ENCODE measurements at regions not wholly inside any gene's neighbourhood (a gene's known extent, or its start where the extent isn't known, plus 50 kb on each side); places are given as distances from the start of the nearest gene placed in this dataset.

DNA sequence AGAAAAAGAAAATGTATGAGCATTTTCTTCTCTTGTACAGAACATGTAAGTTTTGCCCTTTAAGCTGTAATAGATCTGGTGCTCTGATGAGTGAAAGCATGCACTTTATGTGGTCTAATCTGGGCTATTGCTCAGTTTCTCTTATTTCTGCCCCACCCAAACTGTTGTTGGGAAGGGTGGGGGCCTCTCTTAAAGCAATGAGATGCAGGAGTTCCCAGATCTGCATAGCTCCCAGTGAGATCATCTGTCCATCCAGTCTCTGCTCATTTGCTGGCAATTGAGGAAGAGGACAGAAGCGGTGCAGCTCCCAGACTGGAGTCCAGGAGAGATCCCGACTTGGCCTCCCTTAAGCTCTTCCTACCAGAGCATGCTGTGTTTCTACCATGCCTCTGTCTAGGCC lies 114.9 kb upstream of the SORCS3 start:
- peaks cover 6% of the 10 kb centered on the region for H3K27me3 ChIP-seq (ENCODE audit: control insufficient read depth, insufficient read depth, low read length)
- TF ChIP-seq, protein P1, sequence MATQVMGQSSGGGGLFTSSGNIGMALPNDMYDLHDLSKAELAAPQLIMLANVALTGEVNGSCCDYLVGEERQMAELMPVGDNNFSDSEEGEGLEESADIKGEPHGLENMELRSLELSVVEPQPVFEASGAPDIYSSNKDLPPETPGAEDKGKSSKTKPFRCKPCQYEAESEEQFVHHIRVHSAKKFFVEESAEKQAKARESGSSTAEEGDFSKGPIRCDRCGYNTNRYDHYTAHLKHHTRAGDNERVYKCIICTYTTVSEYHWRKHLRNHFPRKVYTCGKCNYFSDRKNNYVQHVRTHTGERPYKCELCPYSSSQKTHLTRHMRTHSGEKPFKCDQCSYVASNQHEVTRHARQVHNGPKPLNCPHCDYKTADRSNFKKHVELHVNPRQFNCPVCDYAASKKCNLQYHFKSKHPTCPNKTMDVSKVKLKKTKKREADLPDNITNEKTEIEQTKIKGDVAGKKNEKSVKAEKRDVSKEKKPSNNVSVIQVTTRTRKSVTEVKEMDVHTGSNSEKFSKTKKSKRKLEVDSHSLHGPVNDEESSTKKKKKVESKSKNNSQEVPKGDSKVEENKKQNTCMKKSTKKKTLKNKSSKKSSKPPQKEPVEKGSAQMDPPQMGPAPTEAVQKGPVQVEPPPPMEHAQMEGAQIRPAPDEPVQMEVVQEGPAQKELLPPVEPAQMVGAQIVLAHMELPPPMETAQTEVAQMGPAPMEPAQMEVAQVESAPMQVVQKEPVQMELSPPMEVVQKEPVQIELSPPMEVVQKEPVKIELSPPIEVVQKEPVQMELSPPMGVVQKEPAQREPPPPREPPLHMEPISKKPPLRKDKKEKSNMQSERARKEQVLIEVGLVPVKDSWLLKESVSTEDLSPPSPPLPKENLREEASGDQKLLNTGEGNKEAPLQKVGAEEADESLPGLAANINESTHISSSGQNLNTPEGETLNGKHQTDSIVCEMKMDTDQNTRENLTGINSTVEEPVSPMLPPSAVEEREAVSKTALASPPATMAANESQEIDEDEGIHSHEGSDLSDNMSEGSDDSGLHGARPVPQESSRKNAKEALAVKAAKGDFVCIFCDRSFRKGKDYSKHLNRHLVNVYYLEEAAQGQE (IDR thresholded peaks at IDR 0.05; ENCODE audit: insufficient read depth in 1 of 2, low read depth in 2 of 2, low read length in 1 of 2) = no peak
- TF ChIP-seq TCF7L2 (IDR thresholded peaks at IDR 0.05; ENCODE audit: low read depth, low read length) = no peak
- no peak for TF ChIP-seq SIN3A (IDR thresholded peaks at IDR 0.05; ENCODE audit: borderline replicate concordance, insufficient read depth, low read depth, low read length)
- no peak for TF ChIP-seq POLR2AphosphoS5 (IDR thresholded peaks at IDR 0.05; ENCODE audit: low read depth, low read length)
- TF ChIP-seq, protein P2, sequence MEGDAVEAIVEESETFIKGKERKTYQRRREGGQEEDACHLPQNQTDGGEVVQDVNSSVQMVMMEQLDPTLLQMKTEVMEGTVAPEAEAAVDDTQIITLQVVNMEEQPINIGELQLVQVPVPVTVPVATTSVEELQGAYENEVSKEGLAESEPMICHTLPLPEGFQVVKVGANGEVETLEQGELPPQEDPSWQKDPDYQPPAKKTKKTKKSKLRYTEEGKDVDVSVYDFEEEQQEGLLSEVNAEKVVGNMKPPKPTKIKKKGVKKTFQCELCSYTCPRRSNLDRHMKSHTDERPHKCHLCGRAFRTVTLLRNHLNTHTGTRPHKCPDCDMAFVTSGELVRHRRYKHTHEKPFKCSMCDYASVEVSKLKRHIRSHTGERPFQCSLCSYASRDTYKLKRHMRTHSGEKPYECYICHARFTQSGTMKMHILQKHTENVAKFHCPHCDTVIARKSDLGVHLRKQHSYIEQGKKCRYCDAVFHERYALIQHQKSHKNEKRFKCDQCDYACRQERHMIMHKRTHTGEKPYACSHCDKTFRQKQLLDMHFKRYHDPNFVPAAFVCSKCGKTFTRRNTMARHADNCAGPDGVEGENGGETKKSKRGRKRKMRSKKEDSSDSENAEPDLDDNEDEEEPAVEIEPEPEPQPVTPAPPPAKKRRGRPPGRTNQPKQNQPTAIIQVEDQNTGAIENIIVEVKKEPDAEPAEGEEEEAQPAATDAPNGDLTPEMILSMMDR (IDR thresholded peaks at IDR 0.05) = no peak
- no peaks in the 10 kb centered on the region for H3K4me1 ChIP-seq (ENCODE audit: control insufficient read depth, insufficient read depth, low read length)
- intact Hi-C loops (cut with micrococcal nuclease; ENCODE audit: unreplicated experiment) (no loop called here), in situ Hi-C loops (cut with HindIII; ENCODE audit: low pct_unique_long_range_greater_than_20kb, low sequenced_read_pairs) (no loop called here)
- no peaks in the 10 kb centered on the region for H3K9me3 ChIP-seq (ENCODE audit: control insufficient read depth, insufficient read depth, low read depth, low read length)
- POLR2A ChIA-PET = no interaction called here
- no peak for DNase-seq (ENCODE audit: low read depth, low spot score)
- H3K36me3 ChIP-seq (ENCODE audit: control insufficient read depth, insufficient read depth, low read length) = no peaks in the 10 kb centered on the region
- H3K4me3 ChIP-seq (ENCODE audit: low read depth in 2 of 2, low read length in 2 of 2) = no peak overlapping the region
- CTCF ChIA-PET = no interaction called here
- ATAC-seq = no peak
- no TSS peak for BruUV-seq (replicated peaks)
- no peak overlapping the region for H3K27ac ChIP-seq (ENCODE audit: low read length)

DNA sequence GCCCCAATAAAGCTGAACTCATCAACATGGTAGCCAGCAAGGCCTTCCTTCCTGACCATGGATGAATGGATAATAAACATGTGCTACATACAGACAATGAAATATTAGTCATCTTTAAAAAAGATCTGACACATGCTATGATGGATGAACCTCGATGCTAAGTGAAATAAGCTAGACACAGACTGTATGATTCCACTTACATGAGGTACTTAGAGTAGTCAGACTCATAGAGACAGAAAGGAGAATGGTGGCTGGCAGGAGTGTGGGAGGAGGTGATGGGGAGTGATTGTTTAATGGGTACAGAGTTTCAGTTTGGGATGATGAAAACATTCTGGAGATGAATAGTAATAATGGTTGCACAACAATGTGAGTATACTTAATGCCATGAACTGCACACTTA lies 114.1 kb upstream of the SORCS3 start:
- CTCF ChIA-PET = no interaction called here
- Histone ChIP-seq H3K4me3 (ENCODE audit: low read depth in 2 of 2, low read length in 2 of 2) (no peak overlapping the region), H3K9me3 (ENCODE audit: control insufficient read depth, insufficient read depth, low read depth, low read length) (no peaks in the 10 kb centered on the region), H3K27me3 (ENCODE audit: control insufficient read depth, insufficient read depth, low read length) (peaks cover 6% of the 10 kb centered on the region), H3K36me3 (ENCODE audit: control insufficient read depth, insufficient read depth, low read length) (no peaks in the 10 kb centered on the region), H3K27ac (ENCODE audit: low read length) (no peak overlapping the region), H3K4me1 (ENCODE audit: control insufficient read depth, insufficient read depth, low read length) (no peaks in the 10 kb centered on the region)
- in situ Hi-C loops (cut with HindIII; ENCODE audit: low pct_unique_long_range_greater_than_20kb, low sequenced_read_pairs) (no loop called here), intact Hi-C loops (cut with micrococcal nuclease; ENCODE audit: unreplicated experiment) (no loop called here)
- ATAC-seq = no peak
- DNase-seq (ENCODE audit: low read depth, low spot score) = no peak
- no TSS peak for BruUV-seq (replicated peaks)
- TF ChIP-seq POLR2AphosphoS5 (IDR thresholded peaks at IDR 0.05; ENCODE audit: low read depth, low read length) = no peak
- TF ChIP-seq SIN3A (IDR thresholded peaks at IDR 0.05; ENCODE audit: borderline replicate concordance, insufficient read depth, low read depth, low read length) = no peak
- TF ChIP-seq TCF7L2 (IDR thresholded peaks at IDR 0.05; ENCODE audit: low read depth, low read length) = no peak
- TF ChIP-seq, protein P2 (IDR thresholded peaks at IDR 0.05) = no peak
- TF ChIP-seq, protein P1 (IDR thresholded peaks at IDR 0.05; ENCODE audit: insufficient read depth in 1 of 2, low read depth in 2 of 2, low read length in 1 of 2) = no peak
- POLR2A ChIA-PET = no interaction called here

Measured in Panc1 (cell line).